AG04450 (cell line): ENCODE measurements at regions not wholly inside any gene's neighbourhood (a gene's known extent, or its start where the extent isn't known, plus 50 kb on each side); places are given as distances from the start of the nearest gene placed in this dataset.

Source experiments
- CTCF ChIA-PET: fragments of 300-600, 350-600 bp; formaldehyde crosslinking; extraction: SDS; loops from one replicate; lab custom pipeline; 2022; ENCODE audit warnings: antibody characterized with exemption, inconsistent platforms; lab: Charles Lee
- POLR2A ChIA-PET: fragments of 350-600 bp; formaldehyde crosslinking; extraction: SDS; loops from one replicate; lab custom pipeline; 2021; ENCODE audit warnings: antibody characterized with exemption, inconsistent platforms; lab: Yijun Ruan, JAX
- DNase-seq: peaks from one replicate; pipeline ENCODE4 v3.0.0-alpha.2; 2011; ENCODE audit warnings: low read depth, low spot score
- H3K27ac ChIP-seq: one replicate; pipeline ENCODE4 v1.5.1; 2012; ENCODE audit warnings: low read depth, low read length, control low read depth
- H3K27me3 ChIP-seq: one replicate; pipeline ENCODE4 v1.6.0; 2012; ENCODE audit warnings: low read length; ENCODE audit not compliant: control insufficient read depth, insufficient read depth
- H3K4me3 ChIP-seq: 2 replicates; pipeline ENCODE4 v1.5.1; 2011; ENCODE audit warnings: mild to moderate bottlenecking, low read depth, low read length, control low read depth
- H3K9me3 ChIP-seq: 2 replicates; pipeline ENCODE4 v1.5.1; 2012; ENCODE audit warnings: low read length; ENCODE audit not compliant: control insufficient read depth, insufficient read depth
- CTCF ChIP-seq: IDR thresholded peaks from 2 replicates; pipeline ENCODE4 v1.5.1; 2011; ENCODE audit warnings: low read depth, low read length, control low read depth, inconsistent platforms

DNA sequence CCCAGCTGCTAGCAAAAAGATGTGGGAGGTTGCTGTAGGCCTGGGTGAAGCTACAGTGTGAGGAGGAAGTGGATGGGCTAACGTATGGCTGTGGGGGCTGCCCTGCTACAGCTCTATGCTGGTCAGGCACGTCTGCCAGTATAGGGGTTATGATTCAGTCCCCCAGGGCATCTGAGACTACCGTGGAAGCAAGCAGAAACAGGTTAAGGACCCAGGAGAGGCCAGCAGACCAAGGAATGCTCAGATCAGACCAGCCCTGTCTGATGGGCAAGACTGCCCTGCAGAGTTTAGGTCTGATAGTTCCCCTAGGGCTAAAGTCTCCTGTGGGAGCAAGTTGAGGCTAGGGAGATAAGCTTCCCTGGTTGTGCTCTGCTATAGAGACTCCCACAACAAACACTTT, 416.1 kb upstream of the CTNND2 start:
- CTCF ChIA-PET: no interaction called here
- TF ChIP-seq CTCF: no peak
- POLR2A ChIA-PET: no interaction called here
- H3K4me3 ChIP-seq: no peak overlapping the region
- peaks cover 10% of the 10 kb centered on the region; the same call in 1 of the 2 replicates for H3K9me3 ChIP-seq
- H3K27ac ChIP-seq: no peak overlapping the region
- DNase-seq: no peak
- no peaks in the 10 kb centered on the region for H3K27me3 ChIP-seq

GRCh38 chr5:12316812-12317211, 412.6 kb upstream of the CTNND2 start:
- H3K27ac ChIP-seq: no peak overlapping the region
- no peaks in the 10 kb centered on the region for H3K27me3 ChIP-seq
- CTCF ChIA-PET: no interaction called here
- no peak overlapping the region for H3K4me3 ChIP-seq
- DNase-seq: no peak
- POLR2A ChIA-PET: no interaction called here
- no peak for TF ChIP-seq CTCF
- peaks cover 10% of the 10 kb centered on the region; the same call in 1 of the 2 replicates for H3K9me3 ChIP-seq

- H3K4me3 ChIP-seq: no peak overlapping the region
- DNase-seq: no peak
- ChIA-PET CTCF (no interaction called here), POLR2A (no interaction called here)
- no peak for TF ChIP-seq CTCF
- peaks cover 7% of the 10 kb centered on the region; the same call in 1 of the 2 replicates for H3K9me3 ChIP-seq
- no peak overlapping the region for H3K27ac ChIP-seq
- H3K27me3 ChIP-seq: no peaks in the 10 kb centered on the region
These were observed 411.2 kb upstream of the CTNND2 start for GRCh38 chr5:12315461-12315860.

DNA sequence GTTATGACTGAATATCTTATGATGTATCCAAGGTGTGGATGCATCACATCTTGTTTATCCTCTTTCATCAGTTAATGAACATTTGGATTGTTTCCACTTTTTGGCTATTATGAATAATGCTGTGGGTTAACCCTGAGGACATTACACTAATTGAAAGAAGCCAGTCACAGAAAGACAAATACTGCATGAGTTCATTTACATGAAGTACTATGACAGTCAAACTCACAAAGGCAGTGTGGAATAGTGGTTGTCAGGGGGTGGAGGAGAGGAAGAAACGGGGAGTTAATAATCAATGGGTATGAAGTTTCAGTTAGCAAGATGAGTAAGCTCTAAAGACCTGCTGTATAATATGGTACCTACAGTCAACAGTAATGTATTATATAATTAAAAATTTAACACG, 409.4 kb upstream of the CTNND2 start:
- H3K27me3 ChIP-seq: no peaks in the 10 kb centered on the region
- TF ChIP-seq CTCF: no peak
- POLR2A ChIA-PET: no interaction called here
- CTCF ChIA-PET: no interaction called here
- no peaks in the 10 kb centered on the region for H3K9me3 ChIP-seq
- H3K4me3 ChIP-seq: no peak overlapping the region
- no peak overlapping the region for H3K27ac ChIP-seq
- no peak for DNase-seq

GRCh38 chr5:12312343-12312742, 408.1 kb upstream of the CTNND2 start:
- ChIA-PET POLR2A (no interaction called here), CTCF (no interaction called here)
- Histone ChIP-seq H3K27me3 (no peaks in the 10 kb centered on the region), H3K27ac (no peak overlapping the region), H3K9me3 (peaks cover 3% of the 10 kb centered on the region; the same call in 1 of the 2 replicates), H3K4me3 (no peak overlapping the region)
- TF ChIP-seq CTCF: no peak
- DNase-seq: no peak
